Astrocyte (in vitro differentiated cells and primary cell): ENCODE measurements at regions not wholly inside any gene's neighbourhood (a gene's known extent, or its start where the extent isn't known, plus 50 kb on each side); places are given as distances from the start of the nearest gene placed in this dataset.

Source experiments
- CTCF ChIP-seq: IDR thresholded peaks from 2 replicates; pipeline ENCODE4 v1.5.1; 2011; ENCODE audit warnings: low read depth, mild to moderate bottlenecking, inconsistent platforms, low read length, moderate library complexity; ENCODE audit not compliant: insufficient read depth
- EZH2 ChIP-seq: IDR thresholded peaks from 2 replicates; pipeline ENCODE4 v1.6.1; 2012; ENCODE audit warnings: mild to moderate bottlenecking, low read length, inconsistent platforms; ENCODE audit not compliant: insufficient read depth

- TF ChIP-seq CTCF (no peak), EZH2 (no peak)
Observed at GRCh38 chr11:133785795-133786340, 59.4 kb downstream of the SPATA19 start.
